Keratinocyte (primary cell): ENCODE measurements at regions not wholly inside any gene's neighbourhood (a gene's known extent, or its start where the extent isn't known, plus 50 kb on each side); places are given as distances from the start of the nearest gene placed in this dataset.

Source experiments
- DNase-seq: peaks from one replicate; pipeline ENCODE4 v3.0.0-alpha.2; 2011; ENCODE audit warnings: low read depth, missing footprints, low spot score
- FAIRE-seq: peaks from 2 replicates; lab custom pipeline; 2011; peaks lifted over from hg19 to GRCh38; lab: Jason Lieb, UNC
- H2AFZ ChIP-seq: 2 replicates; pipeline ENCODE4 v1.6.0; 2012; ENCODE audit warnings: low read length, control low read depth, inconsistent platforms; ENCODE audit not compliant: control insufficient read depth
- H3K27ac ChIP-seq: 2 replicates; pipeline ENCODE4 v1.5.1; 2011; ENCODE audit warnings: low read length; ENCODE audit not compliant: control insufficient read depth, insufficient read depth
- H3K27me3 ChIP-seq: 3 replicates; pipeline ENCODE4 v1.6.0; 2011; ENCODE audit warnings: low read length; ENCODE audit not compliant: control insufficient read depth, insufficient read depth; ENCODE audit errors: extremely low read depth
- H3K36me3 ChIP-seq, 2 experiments: 2 replicates in 1 of 2; 3 replicates in 1 of 2; pipeline ENCODE4 v1.5.1; 2011; ENCODE audit warnings: low read length in 2 of 2, mild to moderate bottlenecking in 1 of 2; ENCODE audit not compliant: control insufficient read depth in 2 of 2, insufficient read depth in 2 of 2; ENCODE audit errors: extremely low read depth in 1 of 2
- H3K4me1 ChIP-seq: 3 replicates; pipeline ENCODE4 v1.5.1; 2011; ENCODE audit warnings: low read length; ENCODE audit not compliant: control insufficient read depth, insufficient read depth; ENCODE audit errors: extremely low read depth
- H3K4me2 ChIP-seq: 3 replicates; pipeline ENCODE4 v1.6.0; 2011; ENCODE audit warnings: low read depth, low read length; ENCODE audit not compliant: control insufficient read depth, insufficient read depth; ENCODE audit errors: extremely low read depth
- H3K4me3 ChIP-seq, 3 experiments: fragments of 200-600 bp in 1 of 3; sonication (generic) in 1 of 3; 2 replicates in 2 of 3; 3 replicates in 1 of 3; pipeline ENCODE4 v1.5.1; 2011 to 2016; ENCODE audit warnings: low read length in 3 of 3, mild to moderate bottlenecking in 3 of 3, control low read depth in 2 of 3, inconsistent platforms in 1 of 3, low read depth in 1 of 3, mixed read lengths in 1 of 3, mixed run types in 1 of 3, moderate library complexity in 1 of 3; ENCODE audit not compliant: control insufficient read depth in 2 of 3, insufficient read depth in 2 of 3; ENCODE audit errors: extremely low read depth in 1 of 3
- H3K79me2 ChIP-seq: 2 replicates; pipeline ENCODE4 v1.6.0; 2012; ENCODE audit warnings: low read length; ENCODE audit not compliant: control insufficient read depth, insufficient read depth
- H3K9ac ChIP-seq: 3 replicates; pipeline ENCODE4 v1.6.0; 2011; ENCODE audit warnings: low read length; ENCODE audit not compliant: control insufficient read depth, insufficient read depth; ENCODE audit errors: extremely low read depth
- H3K9me1 ChIP-seq: 3 replicates; pipeline ENCODE4 v1.6.0; 2011; ENCODE audit warnings: low read length; ENCODE audit not compliant: control insufficient read depth, insufficient read depth; ENCODE audit errors: extremely low read depth
- H3K9me3 ChIP-seq: 2 replicates; pipeline ENCODE4 v1.5.1; 2012; ENCODE audit warnings: low read depth, low read length; ENCODE audit not compliant: control insufficient read depth
- H4K20me1 ChIP-seq: 3 replicates; pipeline ENCODE4 v1.6.0; 2011; ENCODE audit warnings: low read length; ENCODE audit not compliant: control insufficient read depth, insufficient read depth; ENCODE audit errors: extremely low read depth
- CTCF ChIP-seq, 3 experiments: IDR thresholded peaks in 1 of 3; conservative IDR thresholded peaks in 1 of 3; optimal IDR thresholded peaks in 1 of 3; 2 replicates in 2 of 3; 3 replicates in 1 of 3; pipeline versions ENCODE3 to v1.5.1; 2011; ENCODE audit warnings: low read length in 3 of 3, mild to moderate bottlenecking in 3 of 3, moderate library complexity in 2 of 3, control low read depth in 1 of 3, inconsistent platforms in 1 of 3; ENCODE audit not compliant: insufficient read depth in 2 of 3; ENCODE audit errors: extremely low read depth in 1 of 3
- EZH2 ChIP-seq: IDR thresholded peaks from one replicate; pipeline ENCODE4 v1.6.1; 2012; ENCODE audit warnings: inconsistent platforms, mild to moderate bottlenecking, low read length, moderate library complexity
- dilution Hi-C: fragments of 300-500 bp; cut with MboI; formaldehyde crosslinking; loops from one replicate; pipeline ENCODE4 v1.7.0; 2020; ENCODE audit warnings: low sequenced_read_pairs; ENCODE audit not compliant: extremely low pct_ligation_motif_present

- no peak overlapping the region for H3K9ac ChIP-seq
- H3K4me1 ChIP-seq: no peaks in the 10 kb centered on the region
- H3K27ac ChIP-seq: no peak overlapping the region
- FAIRE-seq: no peak
- H2AFZ ChIP-seq: no peak overlapping the region
- H3K9me1 ChIP-seq: no peaks in the 10 kb centered on the region
- DNase-seq: no peak
- TF ChIP-seq CTCF (optimal IDR thresholded peaks at IDR 0.05 in 1 of 3, IDR thresholded peaks at IDR 0.05 in 1 of 3, conservative IDR thresholded peaks at IDR 0.05 in 1 of 3; ENCODE audit: extremely low read depth in 1 of 3, insufficient read depth in 2 of 3, low read length in 3 of 3) (no peak), EZH2 (no peak)
- H4K20me1 ChIP-seq: no peaks in the 10 kb centered on the region
- dilution Hi-C loops: no loop called here
- H3K27me3 ChIP-seq: no peaks in the 10 kb centered on the region
- H3K79me2 ChIP-seq: no peaks in the 10 kb centered on the region
- H3K36me3 ChIP-seq: no peaks in the 10 kb centered on the region
- H3K9me3 ChIP-seq: no peaks in the 10 kb centered on the region
- no peak overlapping the region for H3K4me3 ChIP-seq
- no peak overlapping the region for H3K4me2 ChIP-seq
These were observed 739.7 kb upstream of the RIOK2 start for GRCh38 chr5:97922776-97923175.

- dilution Hi-C loops: no loop called here
- FAIRE-seq (peak; percentile 49), DNase-seq (no peak)
- TF ChIP-seq EZH2: no peak
- no peak for TF ChIP-seq CTCF (optimal IDR thresholded peaks at IDR 0.05 in 1 of 3, IDR thresholded peaks at IDR 0.05 in 1 of 3, conservative IDR thresholded peaks at IDR 0.05 in 1 of 3; ENCODE audit: extremely low read depth in 1 of 3, insufficient read depth in 2 of 3, low read length in 3 of 3)
- Histone ChIP-seq H3K79me2 (no peaks in the 10 kb centered on the region), H4K20me1 (no peaks in the 10 kb centered on the region), H3K36me3 (no peaks in the 10 kb centered on the region), H3K4me1 (no peaks in the 10 kb centered on the region), H3K4me3 (no peak overlapping the region), H3K9ac (no peak overlapping the region), H2AFZ (no peak overlapping the region), H3K9me1 (no peaks in the 10 kb centered on the region), H3K4me2 (no peak overlapping the region), H3K9me3 (no peaks in the 10 kb centered on the region), H3K27me3 (no peaks in the 10 kb centered on the region), H3K27ac (no peak overlapping the region)
These were observed 740.4 kb upstream of the RIOK2 start for GRCh38 chr5:97923496-97923895.
